ENCODE measurements at regions not wholly inside any gene's neighbourhood (a gene's known extent, or its start where the extent isn't known, plus 50 kb on each side); places are given as distances from the start of the nearest gene placed in this dataset.

GRCh38 chr22:48779661-48780596 lies 1047.7 kb downstream of the BRD1 start:
- TF ChIP-seq CTCF (IDR thresholded peaks at IDR 0.05; ENCODE audit: control insufficient read depth, insufficient read depth, low read depth, low read length, missing control alignments): no peak
- no peak overlapping the region for H3K4me3 ChIP-seq (ENCODE audit: control insufficient read depth, low read depth, low read length)
- DNase-seq (ENCODE audit: low read depth): no peak

- H3K4me3 ChIP-seq (ENCODE audit: control insufficient read depth, low read depth, low read length): no peak overlapping the region
- DNase-seq (ENCODE audit: low read depth): no peak
- TF ChIP-seq CTCF (IDR thresholded peaks at IDR 0.05; ENCODE audit: control insufficient read depth, insufficient read depth, low read depth, low read length, missing control alignments): no peak
These were observed 1048.4 kb downstream of the BRD1 start for GRCh38 chr22:48779211-48779643.

GRCh38 chr22:48778308-48779195 lies 1049.1 kb downstream of the BRD1 start:
- H3K4me3 ChIP-seq (ENCODE audit: control insufficient read depth, low read depth, low read length): no peak overlapping the region
- DNase-seq (ENCODE audit: low read depth): no peak
- no peak for TF ChIP-seq CTCF (IDR thresholded peaks at IDR 0.05; ENCODE audit: control insufficient read depth, insufficient read depth, low read depth, low read length, missing control alignments)

DNA sequence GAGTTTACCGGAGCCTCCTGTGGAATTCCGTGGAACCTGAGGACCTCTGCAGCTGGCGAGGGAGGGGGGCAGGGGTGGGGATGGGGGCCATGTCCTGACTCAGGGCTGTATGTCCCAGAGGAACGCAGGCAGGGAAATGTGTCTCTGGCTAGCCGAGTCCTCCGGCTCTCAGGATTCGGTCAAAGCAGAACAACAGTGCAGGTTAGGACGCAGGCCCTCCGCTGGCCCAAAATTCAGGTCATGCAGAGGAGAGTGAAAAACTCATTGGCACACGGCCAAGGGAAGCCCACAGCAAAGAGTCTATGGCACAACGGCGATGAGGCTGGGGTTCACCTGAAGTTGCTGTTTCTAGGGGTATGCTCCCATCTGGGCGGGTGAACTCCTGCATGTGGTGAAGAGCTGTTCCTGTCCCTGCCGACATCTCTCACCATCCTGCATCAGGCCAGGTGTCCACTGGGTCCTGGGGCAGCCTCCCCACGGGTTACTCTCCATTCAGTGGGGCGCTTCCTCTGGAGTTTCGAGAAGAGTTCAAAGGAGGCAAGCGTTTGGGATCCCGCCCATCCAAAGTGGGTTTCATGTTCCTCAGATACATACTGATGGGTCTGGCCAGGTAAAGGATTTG lies 1055.3 kb downstream of the BRD1 start:
- TF ChIP-seq CTCF (IDR thresholded peaks at IDR 0.05; ENCODE audit: control insufficient read depth, insufficient read depth, low read depth, low read length, missing control alignments): no peak
- DNase-seq (ENCODE audit: low read depth): no peak
- no peak overlapping the region for H3K4me3 ChIP-seq (ENCODE audit: control insufficient read depth, low read depth, low read length)

- H3K4me3 ChIP-seq (ENCODE audit: control insufficient read depth, low read depth, low read length): no peak overlapping the region
- no peak for TF ChIP-seq CTCF (IDR thresholded peaks at IDR 0.05; ENCODE audit: control insufficient read depth, insufficient read depth, low read depth, low read length, missing control alignments)
- no peak for DNase-seq (ENCODE audit: low read depth)
These were observed 1062.1 kb downstream of the BRD1 start for GRCh38 chr22:48765595-48765994.

- no peak for TF ChIP-seq CTCF (IDR thresholded peaks at IDR 0.05; ENCODE audit: control insufficient read depth, insufficient read depth, low read depth, low read length, missing control alignments)
These were observed 1066.1 kb downstream of the BRD1 start for GRCh38 chr22:48761546-48761945.

More at GRCh38 chr22:48761546-48761945, 1066.1 kb downstream of the BRD1 start:
- no peak for DNase-seq (ENCODE audit: low read depth)
- no peak overlapping the region for H3K4me3 ChIP-seq (ENCODE audit: control insufficient read depth, low read depth, low read length)

All from AG09309 (cell line).